Glutamatergic neuron (in vitro differentiated cells): ENCODE measurements at regions not wholly inside any gene's neighbourhood (a gene's known extent, or its start where the extent isn't known, plus 50 kb on each side); places are given as distances from the start of the nearest gene placed in this dataset.

Experiments
- DNase-seq: peaks from one replicate; pipeline ENCODE4 v3.0.0; 2022
- H3K27ac Mint-ChIP-seq: one replicate; pipeline ENCODE4 v1.8.0; 2020; ENCODE audit warnings: mild to moderate bottlenecking, mixed read lengths, inconsistent platforms; ENCODE audit not compliant: unreplicated experiment
- H3K27me3 Mint-ChIP-seq: one replicate; pipeline ENCODE4 v1.8.0; 2020; ENCODE audit warnings: mild to moderate bottlenecking, moderate library complexity, mixed read lengths, inconsistent platforms; ENCODE audit not compliant: unreplicated experiment
- H3K36me3 Mint-ChIP-seq: one replicate; pipeline ENCODE4 v1.8.0; 2020; ENCODE audit warnings: mild to moderate bottlenecking, mixed read lengths, inconsistent platforms; ENCODE audit not compliant: unreplicated experiment
- H3K4me1 Mint-ChIP-seq: one replicate; pipeline ENCODE4 v1.8.0; 2020; ENCODE audit warnings: mild to moderate bottlenecking, low read depth, mixed read lengths, inconsistent platforms; ENCODE audit not compliant: unreplicated experiment
- H3K4me3 Mint-ChIP-seq: one replicate; pipeline ENCODE4 v1.8.0; 2020; ENCODE audit warnings: mild to moderate bottlenecking, mixed read lengths, inconsistent platforms; ENCODE audit not compliant: unreplicated experiment
- H3K9me3 Mint-ChIP-seq: one replicate; pipeline ENCODE4 v1.8.0; 2020; ENCODE audit warnings: mild to moderate bottlenecking, moderate library complexity, mixed read lengths, inconsistent platforms; ENCODE audit not compliant: unreplicated experiment
- TF ChIP-seq, protein P1 (sequence below): fragments of 200-600 bp; sonication (generic); IDR thresholded peaks from one replicate; pipeline ENCODE4 v1.5.0; 2021; ENCODE audit not compliant: partially characterized antibody, unreplicated experiment

DNA sequence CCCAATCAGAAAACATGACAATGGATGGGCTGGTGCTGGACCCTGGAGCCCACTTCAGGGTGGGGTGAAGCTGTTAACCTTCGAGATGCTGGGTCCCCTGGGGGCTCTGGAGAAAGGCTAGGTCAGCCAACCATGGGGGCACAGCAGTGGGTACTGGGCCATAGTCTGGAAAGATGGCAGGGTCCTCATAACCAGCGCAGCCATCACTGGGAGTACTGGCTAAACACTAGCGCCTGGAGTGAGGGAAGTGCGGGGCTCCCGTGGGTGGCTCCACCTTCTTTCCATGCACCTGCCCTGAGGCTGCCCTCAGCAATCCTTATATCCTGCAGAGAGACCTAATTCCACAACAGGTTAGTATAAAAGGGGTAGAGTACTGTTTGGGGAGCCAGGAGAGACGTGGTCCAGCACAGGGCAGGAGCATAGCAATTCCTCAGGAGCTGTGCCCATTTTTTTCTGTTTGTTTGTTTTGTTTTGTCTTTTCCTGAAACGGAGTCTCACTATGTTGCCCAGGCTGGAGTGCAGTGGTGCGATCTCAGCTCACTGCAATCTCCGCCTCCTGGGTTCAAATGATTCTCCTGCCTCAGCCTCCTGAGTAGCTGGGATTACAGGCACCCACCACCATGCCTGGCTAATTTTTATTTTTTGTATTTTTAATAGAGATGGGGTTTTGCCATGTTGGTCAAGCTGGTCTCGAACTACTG is 122.6 kb upstream of the MEF2A start:
- TF ChIP-seq, protein P1, sequence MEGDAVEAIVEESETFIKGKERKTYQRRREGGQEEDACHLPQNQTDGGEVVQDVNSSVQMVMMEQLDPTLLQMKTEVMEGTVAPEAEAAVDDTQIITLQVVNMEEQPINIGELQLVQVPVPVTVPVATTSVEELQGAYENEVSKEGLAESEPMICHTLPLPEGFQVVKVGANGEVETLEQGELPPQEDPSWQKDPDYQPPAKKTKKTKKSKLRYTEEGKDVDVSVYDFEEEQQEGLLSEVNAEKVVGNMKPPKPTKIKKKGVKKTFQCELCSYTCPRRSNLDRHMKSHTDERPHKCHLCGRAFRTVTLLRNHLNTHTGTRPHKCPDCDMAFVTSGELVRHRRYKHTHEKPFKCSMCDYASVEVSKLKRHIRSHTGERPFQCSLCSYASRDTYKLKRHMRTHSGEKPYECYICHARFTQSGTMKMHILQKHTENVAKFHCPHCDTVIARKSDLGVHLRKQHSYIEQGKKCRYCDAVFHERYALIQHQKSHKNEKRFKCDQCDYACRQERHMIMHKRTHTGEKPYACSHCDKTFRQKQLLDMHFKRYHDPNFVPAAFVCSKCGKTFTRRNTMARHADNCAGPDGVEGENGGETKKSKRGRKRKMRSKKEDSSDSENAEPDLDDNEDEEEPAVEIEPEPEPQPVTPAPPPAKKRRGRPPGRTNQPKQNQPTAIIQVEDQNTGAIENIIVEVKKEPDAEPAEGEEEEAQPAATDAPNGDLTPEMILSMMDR, result no peak
- Mint-ChIP-seq H3K27ac (no peak overlapping the region), H3K4me1 (peaks cover 7% of the 10 kb centered on the region), H3K4me3 (no peak overlapping the region), H3K27me3 (peaks cover 1% of the 10 kb centered on the region), H3K9me3 (peaks cover 2% of the 10 kb centered on the region), H3K36me3 (peaks cover 6% of the 10 kb centered on the region)
- no peak for DNase-seq

DNA sequence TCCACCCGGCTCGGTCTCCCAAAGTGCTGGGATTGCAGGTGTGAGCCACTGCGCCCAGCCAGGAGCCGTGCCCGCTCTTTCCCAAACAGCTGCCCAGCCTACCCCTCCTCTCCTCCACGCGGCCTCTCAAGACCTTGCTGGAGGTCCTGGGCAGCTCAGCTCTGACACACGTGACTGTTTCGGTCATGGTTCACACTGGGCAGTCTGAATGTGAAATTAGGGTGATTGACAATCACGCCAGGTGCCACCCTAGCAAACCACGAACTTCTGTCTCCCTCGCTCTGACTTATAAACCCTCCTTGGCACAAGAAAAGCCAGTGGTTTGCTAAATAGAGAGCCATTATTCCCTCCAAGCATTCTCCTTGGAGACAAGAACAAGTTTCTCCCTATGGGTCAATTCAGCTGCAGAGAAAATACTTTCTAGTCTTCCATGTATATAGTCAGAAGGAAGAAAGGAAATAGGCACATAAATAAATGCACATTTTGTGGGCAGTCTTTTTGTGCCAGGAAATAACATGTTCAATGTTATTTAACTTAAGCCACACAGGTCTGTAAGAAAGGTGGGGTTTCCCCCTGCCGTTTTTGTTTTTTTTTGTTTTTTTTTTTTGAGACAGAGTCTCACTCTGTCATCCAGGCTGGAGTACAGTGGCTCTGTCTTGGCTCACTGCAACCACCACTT is 121.9 kb upstream of the MEF2A start:
- Mint-ChIP-seq H3K4me1 (peaks cover 7% of the 10 kb centered on the region), H3K27me3 (peaks cover 1% of the 10 kb centered on the region), H3K4me3 (no peak overlapping the region), H3K36me3 (peaks cover 4% of the 10 kb centered on the region), H3K27ac (no peak overlapping the region), H3K9me3 (peaks cover 2% of the 10 kb centered on the region)
- no peak for DNase-seq
- TF ChIP-seq, protein P1, result no peak

DNA sequence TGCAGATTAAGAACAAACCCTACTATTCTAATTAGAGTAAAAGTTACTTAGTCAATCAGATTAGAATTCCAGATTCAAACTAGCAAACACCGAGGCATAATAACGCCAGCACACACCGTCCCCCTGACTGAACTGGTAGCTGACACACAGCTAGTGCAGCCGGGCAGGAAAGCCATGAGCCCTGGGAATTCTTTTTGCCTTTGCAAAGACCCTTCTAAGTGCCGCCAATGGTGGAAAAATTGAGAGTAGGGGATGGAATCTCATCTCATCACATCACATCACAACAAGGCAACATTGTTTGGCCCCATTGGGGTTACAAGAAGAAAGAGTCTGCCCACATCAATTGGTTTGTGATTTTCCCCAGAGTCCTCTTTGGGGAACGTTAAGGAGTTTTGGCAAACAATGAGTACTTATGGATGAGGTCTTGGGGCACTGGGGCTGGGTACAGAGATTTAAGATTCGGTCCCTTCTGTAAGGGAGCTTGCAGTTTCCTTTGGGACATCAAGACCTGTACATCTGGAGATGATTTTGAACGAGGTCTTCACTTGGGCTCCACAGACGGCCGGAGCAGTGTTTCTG is 120.4 kb upstream of the MEF2A start:
- H3K4me1 Mint-ChIP-seq, result peaks cover 7% of the 10 kb centered on the region
- H3K4me3 Mint-ChIP-seq, result no peak overlapping the region
- DNase-seq, result no peak
- no peaks in the 10 kb centered on the region for H3K36me3 Mint-ChIP-seq
- H3K27me3 Mint-ChIP-seq, result peaks cover 1% of the 10 kb centered on the region
- no peak overlapping the region for H3K27ac Mint-ChIP-seq
- TF ChIP-seq, protein P1, result no peak
- H3K9me3 Mint-ChIP-seq, result no peaks in the 10 kb centered on the region

DNA sequence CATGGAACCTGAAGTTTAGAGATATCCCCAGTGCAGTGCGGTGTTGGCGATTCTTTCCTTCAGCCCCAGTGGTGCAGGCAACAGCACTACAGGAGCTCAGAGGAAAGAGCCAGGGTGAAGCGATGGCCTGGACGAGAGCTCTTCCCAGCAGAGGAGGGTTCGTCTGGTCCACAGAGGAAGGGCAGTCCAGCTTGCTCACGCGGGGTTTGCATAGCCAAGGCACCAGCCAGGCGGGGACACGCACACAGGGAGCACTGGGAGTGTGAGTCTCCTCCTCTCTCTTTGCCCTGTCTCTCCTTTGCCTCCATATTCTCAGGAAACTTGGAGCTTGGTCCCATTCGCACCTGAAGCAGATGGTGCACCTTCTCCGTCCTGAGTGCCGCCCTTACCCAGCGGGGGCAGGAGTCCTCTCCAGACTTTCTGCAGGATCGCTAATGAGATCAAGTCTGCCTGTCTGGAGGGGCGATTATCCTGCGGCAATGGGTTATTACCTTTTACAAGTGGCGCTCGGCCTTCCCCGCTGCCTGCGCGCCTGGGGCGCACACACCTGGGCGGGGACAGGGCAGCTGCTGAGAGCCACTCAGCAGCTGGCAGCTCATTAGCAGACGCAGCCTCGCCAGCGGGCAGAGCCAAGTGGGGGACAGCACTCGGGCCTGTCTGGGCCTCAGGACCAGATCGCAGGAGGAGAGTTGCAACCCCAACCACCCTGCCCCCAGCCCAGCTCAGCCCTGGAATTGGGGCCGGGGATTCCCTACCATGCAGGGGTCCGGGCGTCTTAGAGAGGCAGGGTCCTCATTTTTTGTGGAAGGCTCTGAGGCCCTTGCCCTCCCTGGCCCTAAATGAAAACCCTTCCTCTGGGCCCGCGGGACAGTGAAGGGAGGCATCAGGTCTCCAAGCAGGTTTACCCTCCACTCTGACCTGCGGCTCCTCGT is 119.0 kb upstream of the MEF2A start:
- no peak for DNase-seq
- H3K9me3 Mint-ChIP-seq, result no peaks in the 10 kb centered on the region

More for the DNA sequence above, 119.0 kb upstream of the MEF2A start:
- peaks cover 7% of the 10 kb centered on the region for H3K4me1 Mint-ChIP-seq
- H3K36me3 Mint-ChIP-seq, result no peaks in the 10 kb centered on the region
- H3K27ac Mint-ChIP-seq, result no peak overlapping the region
- no peak overlapping the region for H3K4me3 Mint-ChIP-seq
- TF ChIP-seq, protein P1, result no peak
- H3K27me3 Mint-ChIP-seq, result peaks cover 1% of the 10 kb centered on the region
